Body of pancreas (tissue), 4 donors: ENCODE measurements at regions not wholly inside any gene's neighbourhood (a gene's known extent, or its start where the extent isn't known, plus 50 kb on each side); places are given as distances from the start of the nearest gene placed in this dataset.

Experiments used
- ATAC-seq: fragments of 150-250 bp; one replicate; pipeline ENCODE4 v1.9.1; 2016
- DNase-seq, 4 donors: peaks; one replicate each; pipeline ENCODE4 v3.0.0-alpha.2; 2019
- H3K27ac ChIP-seq, 4 donors: fragments of 200-600 bp; sonication (generic); 1 replicate in 3 of 4; 2 replicates in 1 of 4; pipeline versions ENCODE4 v1.5.1 to v1.6.1; 2016 to 2019; ENCODE audit warnings: mild to moderate bottlenecking in 1 of 4, mixed read lengths in 1 of 4, moderate library complexity in 1 of 4
- H3K27me3 ChIP-seq, 2 donors: fragments of 200-600 bp; sonication (generic); one replicate each; pipeline ENCODE4 v1.6.0; 2016; ENCODE audit warnings: mild to moderate bottlenecking in 1 of 2
- H3K36me3 ChIP-seq, 2 donors: fragments of 200-600 bp; sonication (generic); replicated peaks in 1 of 2; 2 replicates each; pipeline ENCODE4 v1.5.1; 2016; ENCODE audit warnings: low read depth in 2 of 2; ENCODE audit not compliant: insufficient read depth in 1 of 2
- H3K4me1 ChIP-seq: fragments of 200-600 bp; sonication (generic); one replicate; pipeline ENCODE4 v1.6.0; 2016
- H3K4me3 ChIP-seq, 2 donors: fragments of 200-600 bp; sonication (generic); 1 replicate in 1 of 2; 2 replicates in 1 of 2; pipeline ENCODE4 v1.5.1; 2016 to 2019
- H3K9me3 ChIP-seq, 3 donors: fragments of 200-600 bp; sonication (generic); 1 replicate in 2 of 3; 2 replicates in 1 of 3; pipeline ENCODE4 v1.5.1; 2016
- POLR2A ChIP-seq, 3 donors: fragments of 450-650 bp; IDR thresholded peaks; one replicate each; pipeline ENCODE4 v1.6.1; 2016; ENCODE audit warnings: antibody characterized with exemption in 3 of 3, mild to moderate bottlenecking in 2 of 3
- WGBS, 2 donors: methylation state at CpG; one replicate each; pipeline ENCODE4 v1.1.5; 2017; 5-methylcytosine and 5-hydroxymethylcytosine counted together
- intact Hi-C: fragments of 100-400 bp; cut with DNase I; formaldehyde crosslinking; loops from one replicate; pipeline ENCODE4 v1.15.1; 2023
- TF ChIP-seq, protein P1 (sequence below), 7 experiments: fragments of 450-650 bp in 4 of 7; fragments of 200-600 bp in 3 of 7; sonication (generic) in 3 of 7; IDR thresholded peaks; one replicate each; pipeline ENCODE4 v1.5.1; 2016 to 2019; ENCODE audit warnings: antibody characterized with exemption in 7 of 7

DNA sequence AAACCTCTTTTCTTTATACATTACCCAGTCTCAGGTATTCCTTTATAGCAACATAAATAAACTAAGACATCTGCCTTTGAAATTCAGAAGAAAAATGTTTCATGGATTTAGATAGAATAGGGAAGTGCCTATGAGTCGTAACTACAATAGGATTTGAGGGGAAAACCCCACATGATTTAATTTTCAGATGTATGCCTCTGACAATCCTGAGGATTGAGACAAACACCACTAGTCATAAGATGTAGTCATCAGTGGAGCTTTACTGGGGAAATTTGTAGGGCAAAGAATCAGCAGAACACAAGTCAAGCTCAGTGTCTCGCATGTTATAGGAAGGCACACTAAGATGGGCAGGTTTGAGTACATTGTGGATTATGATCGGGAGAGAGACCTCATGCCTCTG lies 566.4 kb downstream of the BMP2 start:
- no peak overlapping the region for H3K27ac ChIP-seq
- H3K27me3 ChIP-seq: no peaks in the 10 kb centered on the region
- ATAC-seq (no peak), DNase-seq (no peak)
- no peak overlapping the region for H3K4me3 ChIP-seq
- H3K36me3 ChIP-seq: no peaks in the 10 kb centered on the region
- intact Hi-C loops: no loop called here
- WGBS, 2 donors: 78 to 86% methylated on average over 3 of the region's 3 CpGs
- no peaks in the 10 kb centered on the region for H3K9me3 ChIP-seq
- H3K4me1 ChIP-seq: no peaks in the 10 kb centered on the region
- TF ChIP-seq, protein P1, sequence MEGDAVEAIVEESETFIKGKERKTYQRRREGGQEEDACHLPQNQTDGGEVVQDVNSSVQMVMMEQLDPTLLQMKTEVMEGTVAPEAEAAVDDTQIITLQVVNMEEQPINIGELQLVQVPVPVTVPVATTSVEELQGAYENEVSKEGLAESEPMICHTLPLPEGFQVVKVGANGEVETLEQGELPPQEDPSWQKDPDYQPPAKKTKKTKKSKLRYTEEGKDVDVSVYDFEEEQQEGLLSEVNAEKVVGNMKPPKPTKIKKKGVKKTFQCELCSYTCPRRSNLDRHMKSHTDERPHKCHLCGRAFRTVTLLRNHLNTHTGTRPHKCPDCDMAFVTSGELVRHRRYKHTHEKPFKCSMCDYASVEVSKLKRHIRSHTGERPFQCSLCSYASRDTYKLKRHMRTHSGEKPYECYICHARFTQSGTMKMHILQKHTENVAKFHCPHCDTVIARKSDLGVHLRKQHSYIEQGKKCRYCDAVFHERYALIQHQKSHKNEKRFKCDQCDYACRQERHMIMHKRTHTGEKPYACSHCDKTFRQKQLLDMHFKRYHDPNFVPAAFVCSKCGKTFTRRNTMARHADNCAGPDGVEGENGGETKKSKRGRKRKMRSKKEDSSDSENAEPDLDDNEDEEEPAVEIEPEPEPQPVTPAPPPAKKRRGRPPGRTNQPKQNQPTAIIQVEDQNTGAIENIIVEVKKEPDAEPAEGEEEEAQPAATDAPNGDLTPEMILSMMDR (IDR thresholded peaks at IDR 0.05): no peak
- TF ChIP-seq POLR2A (IDR thresholded peaks at IDR 0.05): no peak

DNA sequence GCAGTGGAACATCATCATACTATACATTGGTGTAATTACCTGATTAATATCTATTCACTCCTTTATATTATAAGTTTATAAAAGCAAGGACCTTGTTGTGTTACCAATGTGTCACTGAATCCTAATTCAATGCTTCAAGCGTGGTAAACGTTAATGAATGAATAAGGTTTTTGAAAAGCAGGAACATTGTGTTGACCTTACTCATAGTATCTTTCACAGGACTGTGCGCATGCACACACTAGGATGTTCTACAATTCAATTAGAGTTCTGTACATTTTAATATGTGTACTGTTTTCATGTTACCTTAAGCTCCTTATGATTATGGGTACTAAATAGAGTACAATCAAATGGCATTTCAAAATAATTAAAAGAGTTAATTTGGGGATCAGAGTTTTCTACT lies 578.5 kb downstream of the BMP2 start:
- DNase-seq: no peak
- no peak for TF ChIP-seq POLR2A (IDR thresholded peaks at IDR 0.05)
- TF ChIP-seq, protein P1 (IDR thresholded peaks at IDR 0.05): no peak
- H3K27me3 ChIP-seq: no peaks in the 10 kb centered on the region
- no peak overlapping the region for H3K27ac ChIP-seq
- no peak overlapping the region for H3K4me3 ChIP-seq
- intact Hi-C loops: no loop called here
- no peaks in the 10 kb centered on the region for H3K36me3 ChIP-seq
- H3K9me3 ChIP-seq: no peaks in the 10 kb centered on the region
- 88 to 95% methylated on average over 3 of the region's 3 CpGs for WGBS, 2 donors
- no peak for ATAC-seq
- no peaks in the 10 kb centered on the region for H3K4me1 ChIP-seq

DNA sequence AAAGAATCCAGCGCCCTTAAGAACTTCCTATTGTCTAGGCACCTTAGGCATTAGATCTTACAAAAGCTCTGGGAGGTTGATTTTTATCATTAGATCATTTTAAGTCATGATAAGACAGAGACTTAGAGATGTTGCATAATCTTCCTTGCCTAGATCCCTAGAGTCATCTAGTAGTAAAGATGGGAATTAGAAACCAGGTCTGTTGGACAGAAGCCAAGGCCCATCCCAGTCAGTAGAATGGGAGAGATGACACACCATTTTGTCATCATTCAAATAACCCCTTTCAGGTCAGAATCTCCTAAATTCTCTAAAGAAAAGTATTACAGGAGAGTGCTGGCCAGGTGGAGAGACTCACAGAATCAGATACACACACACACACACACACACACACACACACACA lies 579.1 kb downstream of the BMP2 start:
- H3K36me3 ChIP-seq: no peaks in the 10 kb centered on the region
- no peaks in the 10 kb centered on the region for H3K27me3 ChIP-seq
- 75 to 81% methylated on average over 1 of the region's 1 CpG for WGBS, 2 donors
- DNase-seq (no peak), ATAC-seq (no peak)
- H3K4me3 ChIP-seq: no peak overlapping the region
- H3K27ac ChIP-seq: no peak overlapping the region
- no peak for TF ChIP-seq POLR2A (IDR thresholded peaks at IDR 0.05)
- TF ChIP-seq, protein P1 (IDR thresholded peaks at IDR 0.05): no peak
- H3K9me3 ChIP-seq: no peaks in the 10 kb centered on the region
- no peaks in the 10 kb centered on the region for H3K4me1 ChIP-seq
- intact Hi-C loops: no loop called here

DNA sequence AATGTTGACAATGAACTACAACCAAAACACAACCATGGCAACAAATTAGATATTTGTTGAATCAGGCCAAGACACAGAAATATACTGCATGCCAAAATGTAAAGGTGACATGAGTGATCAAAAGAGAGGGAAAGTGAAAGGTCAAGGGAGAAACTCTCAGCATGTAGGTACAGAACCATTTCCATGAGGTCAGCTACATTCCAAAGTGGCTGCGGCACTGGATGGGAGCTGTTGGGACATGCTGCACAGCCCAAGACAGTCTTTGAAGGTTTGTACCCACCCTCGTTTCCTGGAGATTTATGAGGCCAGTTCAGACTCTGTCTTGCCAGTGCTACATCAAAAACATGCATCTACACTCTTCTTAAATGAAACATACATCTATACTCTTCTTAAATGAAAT lies 579.9 kb downstream of the BMP2 start:
- DNase-seq (no peak), ATAC-seq (no peak)
- intact Hi-C loops: no loop called here
- TF ChIP-seq, protein P1 (IDR thresholded peaks at IDR 0.05): no peak
- Histone ChIP-seq H3K9me3 (no peaks in the 10 kb centered on the region), H3K27ac (no peak overlapping the region), H3K4me3 (no peak overlapping the region), H3K4me1 (no peaks in the 10 kb centered on the region), H3K27me3 (no peaks in the 10 kb centered on the region), H3K36me3 (no peaks in the 10 kb centered on the region)
- 53 to 61% methylated on average over 2 of the region's 2 CpGs for WGBS, 2 donors

DNA sequence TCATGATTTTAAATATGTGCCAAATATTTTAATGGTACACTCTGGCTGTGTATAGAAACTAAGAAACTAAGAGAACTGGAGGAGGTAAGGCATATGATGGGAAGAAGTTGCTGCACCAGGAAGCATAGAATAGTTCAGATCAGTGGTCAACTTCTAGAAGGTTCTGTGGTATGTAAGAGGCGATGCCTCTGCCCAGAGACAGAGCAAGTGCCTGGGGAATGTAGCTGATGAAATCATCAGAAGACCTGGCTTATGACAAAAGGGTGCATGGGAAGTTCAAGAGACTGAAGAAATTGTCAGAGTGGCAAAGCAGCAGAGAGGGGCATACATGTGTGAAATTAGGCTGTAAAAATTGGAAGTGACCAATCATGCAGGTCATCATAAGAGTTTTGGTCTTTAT lies 580.8 kb downstream of the BMP2 start:
- ATAC-seq (no peak), DNase-seq (no peak)
- no peaks in the 10 kb centered on the region for H3K9me3 ChIP-seq
- H3K4me3 ChIP-seq: no peak overlapping the region
- no peak for TF ChIP-seq POLR2A (IDR thresholded peaks at IDR 0.05)
- TF ChIP-seq, protein P1 (IDR thresholded peaks at IDR 0.05): no peak
- H3K4me1 ChIP-seq: no peaks in the 10 kb centered on the region
- intact Hi-C loops: no loop called here
- H3K27me3 ChIP-seq: no peaks in the 10 kb centered on the region
- 68 to 71% methylated on average over 1 of the region's 1 CpG for WGBS, 2 donors
- no peaks in the 10 kb centered on the region for H3K36me3 ChIP-seq
- H3K27ac ChIP-seq: no peak overlapping the region
